ENCODE measurements at regions not wholly inside any gene's neighbourhood (a gene's known extent, or its start where the extent isn't known, plus 50 kb on each side); places are given as distances from the start of the nearest gene placed in this dataset.

DNA sequence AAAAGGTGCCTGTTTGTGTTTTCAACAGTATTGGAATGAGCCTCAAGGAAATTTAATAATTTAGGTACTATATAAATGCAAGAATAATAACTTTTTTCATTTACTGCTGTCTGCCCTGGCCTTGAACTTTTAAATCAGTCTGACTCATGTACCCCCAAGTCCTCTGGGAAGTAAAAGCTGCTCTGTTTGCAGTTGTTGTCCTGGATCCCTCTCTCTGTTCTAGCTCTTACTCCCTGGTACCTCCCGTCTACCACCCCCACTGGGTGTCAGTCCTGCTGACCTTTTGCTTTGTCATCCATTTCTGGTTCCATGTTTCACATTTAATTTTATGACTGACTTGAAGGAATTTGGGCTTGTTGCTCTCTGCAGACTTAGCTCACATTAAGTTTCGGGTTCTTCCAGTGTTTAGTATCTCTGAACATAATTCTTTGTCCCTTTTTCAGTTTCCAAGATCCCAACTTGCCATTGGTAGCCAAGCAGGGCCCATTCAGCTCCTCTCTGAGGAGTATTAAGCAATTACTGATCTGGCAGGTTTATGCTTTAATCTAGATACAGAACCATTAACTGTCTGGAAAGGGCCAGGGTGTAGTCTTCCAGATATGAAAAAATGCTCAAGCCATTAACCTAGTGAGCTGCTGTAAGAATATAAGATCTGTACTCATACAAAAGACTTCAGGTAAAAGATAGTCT is 208.7 kb upstream of the FAM3C start:
- TF ChIP-seq POLR2A (IDR thresholded peaks at IDR 0.05), result no peak
- TF ChIP-seq, protein P1, sequence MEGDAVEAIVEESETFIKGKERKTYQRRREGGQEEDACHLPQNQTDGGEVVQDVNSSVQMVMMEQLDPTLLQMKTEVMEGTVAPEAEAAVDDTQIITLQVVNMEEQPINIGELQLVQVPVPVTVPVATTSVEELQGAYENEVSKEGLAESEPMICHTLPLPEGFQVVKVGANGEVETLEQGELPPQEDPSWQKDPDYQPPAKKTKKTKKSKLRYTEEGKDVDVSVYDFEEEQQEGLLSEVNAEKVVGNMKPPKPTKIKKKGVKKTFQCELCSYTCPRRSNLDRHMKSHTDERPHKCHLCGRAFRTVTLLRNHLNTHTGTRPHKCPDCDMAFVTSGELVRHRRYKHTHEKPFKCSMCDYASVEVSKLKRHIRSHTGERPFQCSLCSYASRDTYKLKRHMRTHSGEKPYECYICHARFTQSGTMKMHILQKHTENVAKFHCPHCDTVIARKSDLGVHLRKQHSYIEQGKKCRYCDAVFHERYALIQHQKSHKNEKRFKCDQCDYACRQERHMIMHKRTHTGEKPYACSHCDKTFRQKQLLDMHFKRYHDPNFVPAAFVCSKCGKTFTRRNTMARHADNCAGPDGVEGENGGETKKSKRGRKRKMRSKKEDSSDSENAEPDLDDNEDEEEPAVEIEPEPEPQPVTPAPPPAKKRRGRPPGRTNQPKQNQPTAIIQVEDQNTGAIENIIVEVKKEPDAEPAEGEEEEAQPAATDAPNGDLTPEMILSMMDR (IDR thresholded peaks at IDR 0.05), result no peak

All from Peyer's patch (tissue), 4 donors.